ENCODE measurements at regions not wholly inside any gene's neighbourhood (a gene's known extent, or its start where the extent isn't known, plus 50 kb on each side); places are given as distances from the start of the nearest gene placed in this dataset.

GRCh38 chr4:96483308-96484030 is 643.6 kb downstream of the PDHA2 start:
- DNase-seq (ENCODE audit: low read depth, low spot score), result peak; percentile 2
- H3K36me3 ChIP-seq (ENCODE audit: control insufficient read depth in 2 of 2, extremely low read depth in 1 of 2, insufficient read depth in 2 of 2, low read length in 2 of 2), result no peaks in the 10 kb centered on the region
- intact Hi-C loops (cut with micrococcal nuclease) (loop anchor here (1.0 kb wide), 1 partner anchor 670 kb away; no protein-coding TSS in a partner anchor), dilution Hi-C loops (cut with MboI; ENCODE audit: extremely low pct_ligation_motif_present, low sequenced_read_pairs) (no loop called here)
- no peaks in the 10 kb centered on the region for H3K9me1 ChIP-seq (replicated peaks; ENCODE audit: control insufficient read depth, extremely low read depth, insufficient read depth, low read length)
- H3K27ac ChIP-seq (ENCODE audit: insufficient read depth, low read depth, low read length), result no peak overlapping the region
- BruUV-seq (replicated peaks), result no TSS peak
- no peak for TF ChIP-seq CTCF (IDR thresholded peaks at IDR 0.05; ENCODE audit: extremely low read depth in 1 of 2, insufficient read depth in 1 of 2, low read depth in 1 of 2, low read length in 2 of 2)
- TF ChIP-seq MAX (IDR thresholded peaks at IDR 0.05; ENCODE audit: insufficient read depth, insufficient read length), result no peak
- no peaks in the 10 kb centered on the region for H3K4me1 ChIP-seq (ENCODE audit: control insufficient read depth, extremely low read depth, insufficient read depth, low read length)
- H3K27me3 ChIP-seq (ENCODE audit: control insufficient read depth in 2 of 2, insufficient read depth in 2 of 2, low read length in 2 of 2), result no peaks in the 10 kb centered on the region
- ChIA-PET POLR2A (no interaction called here), CTCF (interaction anchor here (1.1 to 2.9 kb wide), 4 partner anchors 669 to 1504 kb away, joined by 4 to 13 read pairs (median 6); no protein-coding TSS in a partner anchor)
- H2AFZ ChIP-seq (ENCODE audit: low read depth, low read length), result no peak overlapping the region
- no peak overlapping the region for H3K4me3 ChIP-seq (replicated peaks in 1 of 3; ENCODE audit: insufficient read depth in 1 of 3, low read depth in 1 of 3, low read length in 3 of 3)
- no peak for FAIRE-seq
- no peaks in the 10 kb centered on the region for H3K9me3 ChIP-seq (replicated peaks; ENCODE audit: control insufficient read depth, insufficient read depth, low read length)
- no peaks in the 10 kb centered on the region for H3K79me2 ChIP-seq (ENCODE audit: control insufficient read depth, insufficient read depth, low read length)
- H4K20me1 ChIP-seq (replicated peaks; ENCODE audit: control insufficient read depth, extremely low read depth, insufficient read depth, low read length), result no peaks in the 10 kb centered on the region
- H3K4me2 ChIP-seq (ENCODE audit: insufficient read depth, low read length), result no peak overlapping the region
- H3K9ac ChIP-seq (replicated peaks; ENCODE audit: extremely low read depth, insufficient read depth, low read length), result no peak overlapping the region

GRCh38 chr4:96486563-96486962 is 646.7 kb downstream of the PDHA2 start:
- no peak overlapping the region for H3K4me2 ChIP-seq (ENCODE audit: insufficient read depth, low read length)
- no peak overlapping the region for H3K27ac ChIP-seq (ENCODE audit: insufficient read depth, low read depth, low read length)
- H3K36me3 ChIP-seq (ENCODE audit: control insufficient read depth in 2 of 2, extremely low read depth in 1 of 2, insufficient read depth in 2 of 2, low read length in 2 of 2), result no peaks in the 10 kb centered on the region
- H2AFZ ChIP-seq (ENCODE audit: low read depth, low read length), result no peak overlapping the region
- no peaks in the 10 kb centered on the region for H3K27me3 ChIP-seq (ENCODE audit: control insufficient read depth in 2 of 2, insufficient read depth in 2 of 2, low read length in 2 of 2)
- H3K4me3 ChIP-seq (replicated peaks in 1 of 3; ENCODE audit: insufficient read depth in 1 of 3, low read depth in 1 of 3, low read length in 3 of 3), result no peak overlapping the region
- CTCF ChIA-PET, result interaction anchor here (1.2 kb wide), 1 partner anchor 1501 kb away, joined by 3 read pairs; no protein-coding TSS in a partner anchor
- H4K20me1 ChIP-seq (replicated peaks; ENCODE audit: control insufficient read depth, extremely low read depth, insufficient read depth, low read length), result no peaks in the 10 kb centered on the region
- dilution Hi-C loops (cut with MboI; ENCODE audit: extremely low pct_ligation_motif_present, low sequenced_read_pairs) (no loop called here), intact Hi-C loops (cut with micrococcal nuclease) (loop anchor here (5.0 kb wide), 1 partner anchor 1501 kb away; no protein-coding TSS in a partner anchor)
- no peaks in the 10 kb centered on the region for H3K79me2 ChIP-seq (ENCODE audit: control insufficient read depth, insufficient read depth, low read length)
- DNase-seq (ENCODE audit: low read depth, low spot score) (no peak), FAIRE-seq (no peak)
- no peaks in the 10 kb centered on the region for H3K4me1 ChIP-seq (ENCODE audit: control insufficient read depth, extremely low read depth, insufficient read depth, low read length)
- H3K9me3 ChIP-seq (replicated peaks; ENCODE audit: control insufficient read depth, insufficient read depth, low read length), result no peaks in the 10 kb centered on the region
- POLR2A ChIA-PET, result no interaction called here
- no TSS peak for BruUV-seq (replicated peaks)
- no peaks in the 10 kb centered on the region for H3K9me1 ChIP-seq (replicated peaks; ENCODE audit: control insufficient read depth, extremely low read depth, insufficient read depth, low read length)
- TF ChIP-seq CTCF (IDR thresholded peaks at IDR 0.05; ENCODE audit: extremely low read depth in 1 of 2, insufficient read depth in 1 of 2, low read depth in 1 of 2, low read length in 2 of 2) (no peak), MYC (IDR thresholded peaks at IDR 0.05; ENCODE audit: low read depth, low read length) (no peak), POLR2A (IDR thresholded peaks at IDR 0.05; ENCODE audit: low read depth, low read length) (no peak), GATA2 (IDR thresholded peaks at IDR 0.05; ENCODE audit: insufficient read depth, insufficient read length, low read depth, low read length) (no peak), FOS (IDR thresholded peaks at IDR 0.05; ENCODE audit: borderline replicate concordance, insufficient read depth, low read length) (no peak), JUN (IDR thresholded peaks at IDR 0.05; ENCODE audit: borderline replicate concordance, insufficient read depth, insufficient read length, low read depth) (no peak), MAX (IDR thresholded peaks at IDR 0.05; ENCODE audit: insufficient read depth, insufficient read length) (no peak), EZH2 (IDR thresholded peaks at IDR 0.05; ENCODE audit: borderline replicate concordance, low read depth, low read length, severe bottlenecking) (no peak), POLR2AphosphoS5 (IDR thresholded peaks at IDR 0.05; ENCODE audit: insufficient read depth, low read depth, low read length) (no peak)
- no peak overlapping the region for H3K9ac ChIP-seq (replicated peaks; ENCODE audit: extremely low read depth, insufficient read depth, low read length)
